Coronary artery (tissue), 2 donors: ENCODE measurements at regions not wholly inside any gene's neighbourhood (a gene's known extent, or its start where the extent isn't known, plus 50 kb on each side); places are given as distances from the start of the nearest gene placed in this dataset.

Experiments
- DNase-seq: peaks from one replicate; pipeline ENCODE4 v3.0.0-alpha.2; 2017; ENCODE audit warnings: low spot score
- H3K27ac ChIP-seq, 2 donors: fragments of 200-600 bp; sonication (generic); one replicate each; pipeline ENCODE4 v1.5.1; 2016 to 2019
- H3K4me3 ChIP-seq: fragments of 200-600 bp; sonication (generic); 2 replicates; pipeline ENCODE4 v1.5.1; 2016; ENCODE audit warnings: mild to moderate bottlenecking, moderate library complexity
- TF ChIP-seq, protein P1 (sequence below): fragments of 200-600 bp; sonication (generic); IDR thresholded peaks from one replicate; pipeline ENCODE4 v1.5.1; 2019; ENCODE audit warnings: antibody characterized with exemption

GRCh38 chr12:132433641-132434395, 56.1 kb upstream of the FBRSL1 start:
- DNase-seq: no peak
- Histone ChIP-seq H3K4me3 (no peak overlapping the region), H3K27ac (no peak overlapping the region)
- TF ChIP-seq, protein P1, sequence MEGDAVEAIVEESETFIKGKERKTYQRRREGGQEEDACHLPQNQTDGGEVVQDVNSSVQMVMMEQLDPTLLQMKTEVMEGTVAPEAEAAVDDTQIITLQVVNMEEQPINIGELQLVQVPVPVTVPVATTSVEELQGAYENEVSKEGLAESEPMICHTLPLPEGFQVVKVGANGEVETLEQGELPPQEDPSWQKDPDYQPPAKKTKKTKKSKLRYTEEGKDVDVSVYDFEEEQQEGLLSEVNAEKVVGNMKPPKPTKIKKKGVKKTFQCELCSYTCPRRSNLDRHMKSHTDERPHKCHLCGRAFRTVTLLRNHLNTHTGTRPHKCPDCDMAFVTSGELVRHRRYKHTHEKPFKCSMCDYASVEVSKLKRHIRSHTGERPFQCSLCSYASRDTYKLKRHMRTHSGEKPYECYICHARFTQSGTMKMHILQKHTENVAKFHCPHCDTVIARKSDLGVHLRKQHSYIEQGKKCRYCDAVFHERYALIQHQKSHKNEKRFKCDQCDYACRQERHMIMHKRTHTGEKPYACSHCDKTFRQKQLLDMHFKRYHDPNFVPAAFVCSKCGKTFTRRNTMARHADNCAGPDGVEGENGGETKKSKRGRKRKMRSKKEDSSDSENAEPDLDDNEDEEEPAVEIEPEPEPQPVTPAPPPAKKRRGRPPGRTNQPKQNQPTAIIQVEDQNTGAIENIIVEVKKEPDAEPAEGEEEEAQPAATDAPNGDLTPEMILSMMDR: no peak

DNA sequence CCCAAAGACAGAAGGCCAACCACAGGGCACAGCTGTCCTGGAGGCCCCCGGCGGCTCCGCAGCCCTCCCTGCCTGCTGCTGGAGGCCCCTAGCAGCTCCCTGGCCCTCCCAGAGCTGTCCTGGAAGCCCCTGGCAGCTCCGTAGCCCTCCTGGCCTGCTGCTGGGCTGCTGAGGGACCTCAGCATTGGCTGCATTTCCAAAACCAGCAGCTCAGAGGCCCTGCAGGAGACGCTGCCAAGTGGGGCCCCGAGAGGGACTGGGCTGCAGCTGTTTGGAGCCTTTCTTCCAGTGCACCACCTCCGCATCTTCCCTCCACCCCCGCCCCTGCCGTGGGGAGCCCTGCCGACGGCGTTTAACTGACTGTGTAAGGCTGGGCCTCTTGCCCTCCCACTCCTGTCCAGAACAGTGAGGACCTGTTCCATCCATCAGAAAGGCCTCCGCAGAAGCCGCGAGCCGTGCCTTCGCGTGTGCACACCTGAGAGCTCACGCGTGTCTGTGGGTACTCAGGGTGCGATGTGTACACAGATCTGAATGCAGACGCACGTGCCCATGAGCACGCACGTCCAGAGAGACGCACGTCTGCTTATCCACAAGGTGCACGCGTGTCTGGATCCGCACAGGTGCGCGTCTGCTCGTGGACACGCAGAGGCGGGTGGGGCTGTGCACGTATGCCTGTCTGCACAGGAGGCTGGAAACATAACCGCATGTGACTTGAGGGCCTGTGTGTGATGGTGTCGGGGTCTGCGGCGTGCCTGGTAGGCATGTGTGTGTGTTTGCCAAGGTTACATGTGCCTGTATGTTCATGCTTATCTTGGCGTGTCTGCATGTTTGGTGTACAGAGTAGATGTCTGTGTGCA, 57.0 kb upstream of the FBRSL1 start:
- no peak for DNase-seq
- TF ChIP-seq, protein P1: no peak
- no peak overlapping the region for H3K4me3 ChIP-seq
- no peak overlapping the region for H3K27ac ChIP-seq

DNA sequence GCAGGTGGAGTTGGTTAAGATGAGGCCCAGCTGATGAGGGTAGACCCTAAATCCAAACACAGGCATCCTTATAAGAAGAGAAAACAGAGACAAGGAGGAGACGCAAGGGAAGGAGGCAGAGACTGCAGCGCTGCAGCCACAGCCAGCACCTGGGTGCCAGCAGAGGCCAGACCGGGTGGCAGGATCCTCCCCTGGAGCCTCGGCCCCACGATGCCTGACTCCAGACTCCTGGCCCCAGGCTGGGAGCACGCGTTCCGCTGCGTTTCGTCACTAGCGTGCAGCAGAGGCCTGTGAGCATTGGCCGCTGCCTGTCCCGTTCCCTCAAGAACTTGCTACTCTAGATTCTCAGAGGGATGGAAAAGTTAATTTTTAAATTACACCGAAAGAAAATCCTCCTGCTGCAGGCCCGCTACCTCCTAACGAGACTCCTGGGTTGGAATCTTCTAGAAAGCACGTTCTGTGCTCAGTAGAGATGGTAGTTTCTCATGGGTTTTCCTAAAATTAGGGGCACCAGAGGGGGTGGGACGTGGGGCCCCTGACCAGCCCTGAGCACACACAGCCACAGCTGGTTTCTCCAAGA, 57.7 kb upstream of the FBRSL1 start:
- TF ChIP-seq, protein P1: no peak
- Histone ChIP-seq H3K4me3 (no peak overlapping the region), H3K27ac (no peak overlapping the region)
- DNase-seq: no peak

DNA sequence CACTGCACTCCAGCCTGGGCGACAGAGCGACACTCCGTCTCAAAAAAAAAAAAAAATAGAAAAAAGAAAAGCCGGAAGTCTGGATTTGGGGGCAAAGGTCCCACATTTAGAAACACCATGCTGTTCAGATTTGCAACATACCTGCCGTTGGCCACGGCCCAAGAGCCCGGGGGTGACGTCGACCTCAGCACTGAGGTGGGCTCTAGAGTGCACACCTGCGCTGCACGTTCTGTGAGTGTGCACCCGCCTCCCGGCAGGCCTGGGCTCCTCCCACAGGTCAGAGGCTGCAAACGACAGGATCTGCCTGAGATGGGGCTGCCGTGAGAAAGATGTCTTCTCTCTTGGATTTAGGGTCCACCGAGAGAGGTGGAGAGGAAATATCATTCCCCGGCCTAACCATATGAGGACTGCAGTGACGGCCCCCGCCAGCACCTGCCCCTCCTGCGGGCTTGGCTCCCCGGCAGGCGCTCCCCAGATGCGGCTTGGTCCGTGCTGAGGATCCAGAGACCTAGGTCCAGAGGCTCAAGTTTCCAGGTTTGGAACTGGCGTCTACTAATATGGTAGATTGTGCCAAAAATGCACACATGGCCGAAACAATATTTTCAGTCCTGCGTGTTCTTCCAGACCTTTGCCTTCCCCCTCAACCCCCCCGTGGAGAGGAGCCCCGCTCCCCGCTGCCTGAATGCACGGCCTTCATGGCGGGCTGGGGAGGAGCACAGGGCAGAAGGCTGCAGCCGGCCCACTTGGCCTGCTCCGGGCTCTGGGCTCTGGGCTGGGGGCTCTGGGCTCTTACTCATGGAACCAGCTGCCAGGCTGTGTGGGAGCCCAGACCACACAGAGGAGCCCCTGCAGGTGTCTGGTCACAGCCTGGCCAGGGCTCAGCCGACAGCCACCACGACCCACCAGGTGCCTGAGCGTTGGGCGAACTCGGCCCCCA, 58.8 kb upstream of the FBRSL1 start:
- no peak overlapping the region for H3K27ac ChIP-seq
- no peak for DNase-seq

DNA sequence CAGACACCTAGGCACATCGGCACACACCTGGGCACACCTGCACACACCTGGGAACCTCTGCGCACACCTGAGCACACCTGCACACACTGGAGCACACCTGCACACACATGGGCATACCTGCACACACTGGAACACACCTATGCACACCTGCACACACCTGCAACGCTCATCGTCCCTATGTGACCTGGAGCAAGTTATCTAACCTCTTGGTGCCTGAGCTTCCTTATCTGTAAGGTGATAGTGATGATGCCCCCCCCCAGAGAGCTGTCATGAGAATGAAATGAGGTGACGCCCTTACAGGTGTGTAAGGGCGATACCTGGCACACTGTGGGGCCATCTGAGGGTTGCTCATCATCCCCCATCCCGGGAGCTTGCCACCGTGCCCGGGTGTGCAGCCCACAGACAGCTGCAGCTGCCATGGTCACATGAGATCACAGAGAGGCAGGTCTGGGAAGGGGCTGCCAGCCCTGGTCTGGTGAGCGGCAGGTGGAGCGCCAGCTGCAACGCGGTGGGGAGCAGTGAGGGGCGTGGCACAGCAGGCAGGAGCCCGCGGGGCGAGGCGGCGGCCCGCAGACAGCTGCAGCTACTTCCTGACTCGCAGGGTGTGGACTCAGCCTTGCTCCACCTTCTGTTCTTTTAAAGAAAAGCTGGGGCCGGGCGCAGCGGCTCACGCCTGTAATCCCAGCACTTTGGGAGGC, 59.9 kb upstream of the FBRSL1 start:
- H3K4me3 ChIP-seq: no peak overlapping the region
- no peak overlapping the region for H3K27ac ChIP-seq
- no peak for DNase-seq
- TF ChIP-seq, protein P1: no peak

More for the DNA sequence above, 58.8 kb upstream of the FBRSL1 start:
- TF ChIP-seq, protein P1: no peak
- no peak overlapping the region for H3K4me3 ChIP-seq

DNA sequence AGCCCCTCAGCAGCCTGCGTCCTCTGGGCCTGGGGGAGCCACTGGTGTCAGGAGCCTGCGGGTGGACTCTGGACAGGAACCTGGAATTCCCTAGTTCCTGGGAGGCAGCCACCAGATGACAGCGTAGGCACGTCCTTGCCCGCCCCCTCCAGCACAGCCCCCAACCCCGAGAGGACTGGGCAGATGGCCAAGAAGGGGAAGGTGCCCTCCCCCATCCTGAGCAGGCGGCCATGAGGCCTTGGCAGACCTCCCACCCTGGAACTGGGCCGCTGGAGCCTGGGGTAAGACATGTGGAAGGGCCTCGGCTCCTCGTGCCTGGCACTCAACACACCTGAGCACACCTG, 60.4 kb upstream of the FBRSL1 start:
- TF ChIP-seq, protein P1: no peak
- H3K27ac ChIP-seq: no peak overlapping the region
- no peak for DNase-seq
- no peak overlapping the region for H3K4me3 ChIP-seq
